ENCODE measurements at regions not wholly inside any gene's neighbourhood (a gene's known extent, or its start where the extent isn't known, plus 50 kb on each side); places are given as distances from the start of the nearest gene placed in this dataset.
"Not testable (repeated sequence)": the region's sequence is repeated elsewhere in the genome, so short reads cannot be mapped to it uniquely, and the experiment has no call there.

DNA sequence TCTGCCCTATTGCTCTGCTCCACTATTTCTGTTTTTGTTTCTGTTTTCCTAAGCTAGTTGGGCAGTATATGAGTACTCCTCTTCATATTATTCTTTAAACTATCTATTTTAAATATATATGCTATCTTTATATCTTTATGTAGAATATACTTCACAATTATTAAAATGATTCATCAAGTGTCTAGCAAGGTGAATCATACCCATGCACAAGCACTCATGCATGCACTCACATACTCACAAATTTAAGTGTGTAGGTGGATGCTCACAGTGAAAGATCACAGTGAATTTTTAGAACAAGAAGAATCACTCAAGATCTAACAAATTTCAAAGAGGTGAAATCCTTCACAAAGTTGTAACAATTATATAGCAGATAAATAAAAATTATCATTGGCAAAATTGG, 435.6 kb upstream of the SLITRK5 start:
- ATAC-seq (no peak), DNase-seq (ENCODE audit: low spot score) (no peak)
- Mint-ChIP-seq H3K27me3 (ENCODE audit: low read depth) (no peaks in the 10 kb centered on the region), H3K4me3 (no peak overlapping the region), H3K4me1 (no peaks in the 10 kb centered on the region), H3K27ac (no peak overlapping the region), H3K9me3 (peaks cover 13% of the 10 kb centered on the region), H3K36me3 (no peaks in the 10 kb centered on the region)
- ChIA-PET POLR2A (no interaction called here), CTCF (no interaction called here)
- TF ChIP-seq IRF2 (CRISPR knock-in tag; IDR thresholded peaks at IDR 0.05; ENCODE audit: borderline replicate concordance, low read depth): no peak
- no peak for TF ChIP-seq SOX15 (CRISPR knock-in tag; IDR thresholded peaks at IDR 0.05)
- TF ChIP-seq, protein P1, sequence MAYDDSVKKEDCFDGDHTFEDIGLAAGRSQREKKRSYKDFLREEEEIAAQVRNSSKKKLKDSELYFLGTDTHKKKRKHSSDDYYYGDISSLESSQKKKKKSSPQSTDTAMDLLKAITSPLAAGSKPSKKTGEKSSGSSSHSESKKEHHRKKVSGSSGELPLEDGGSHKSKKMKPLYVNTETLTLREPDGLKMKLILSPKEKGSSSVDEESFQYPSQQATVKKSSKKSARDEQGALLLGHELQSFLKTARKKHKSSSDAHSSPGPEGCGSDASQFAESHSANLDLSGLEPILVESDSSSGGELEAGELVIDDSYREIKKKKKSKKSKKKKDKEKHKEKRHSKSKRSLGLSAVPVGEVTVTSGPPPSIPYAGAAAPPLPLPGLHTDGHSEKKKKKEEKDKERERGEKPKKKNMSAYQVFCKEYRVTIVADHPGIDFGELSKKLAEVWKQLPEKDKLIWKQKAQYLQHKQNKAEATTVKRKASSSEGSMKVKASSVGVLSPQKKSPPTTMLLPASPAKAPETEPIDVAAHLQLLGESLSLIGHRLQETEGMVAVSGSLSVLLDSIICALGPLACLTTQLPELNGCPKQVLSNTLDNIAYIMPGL (CRISPR knock-in tag; IDR thresholded peaks at IDR 0.05): no peak
- TF ChIP-seq, protein P2, sequence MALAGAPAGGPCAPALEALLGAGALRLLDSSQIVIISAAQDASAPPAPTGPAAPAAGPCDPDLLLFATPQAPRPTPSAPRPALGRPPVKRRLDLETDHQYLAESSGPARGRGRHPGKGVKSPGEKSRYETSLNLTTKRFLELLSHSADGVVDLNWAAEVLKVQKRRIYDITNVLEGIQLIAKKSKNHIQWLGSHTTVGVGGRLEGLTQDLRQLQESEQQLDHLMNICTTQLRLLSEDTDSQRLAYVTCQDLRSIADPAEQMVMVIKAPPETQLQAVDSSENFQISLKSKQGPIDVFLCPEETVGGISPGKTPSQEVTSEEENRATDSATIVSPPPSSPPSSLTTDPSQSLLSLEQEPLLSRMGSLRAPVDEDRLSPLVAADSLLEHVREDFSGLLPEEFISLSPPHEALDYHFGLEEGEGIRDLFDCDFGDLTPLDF (CRISPR knock-in tag; IDR thresholded peaks at IDR 0.05): no peak

DNA sequence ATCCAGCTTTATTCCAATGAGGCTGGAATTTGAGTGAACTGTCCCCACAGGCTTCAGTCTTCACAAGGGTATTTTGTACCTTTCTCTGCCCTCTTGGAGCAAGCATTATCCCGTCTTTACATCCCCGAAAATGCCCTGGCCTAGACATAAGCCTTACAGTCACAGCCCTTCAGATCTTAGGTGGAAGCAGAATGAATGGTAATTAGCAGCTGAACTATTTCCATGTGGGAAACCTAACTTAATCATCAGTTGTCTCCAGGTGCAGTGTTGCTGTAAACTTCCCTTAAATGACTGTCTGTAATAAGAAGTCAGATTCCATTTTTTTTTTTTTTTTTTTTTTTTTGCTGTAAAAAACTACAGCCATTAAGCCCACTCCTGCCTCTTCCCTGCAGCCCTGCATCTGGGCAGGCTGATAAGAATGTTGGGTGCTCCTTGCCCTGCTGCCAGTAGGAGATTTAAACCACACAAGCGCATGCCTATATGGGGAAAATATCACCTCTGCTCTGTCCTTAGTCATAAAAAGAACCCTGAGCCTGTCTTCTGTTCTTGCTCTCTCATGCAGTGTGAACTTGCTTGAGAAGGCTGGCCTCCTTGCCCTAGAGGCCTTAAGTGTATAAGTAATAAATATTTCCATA, 426.8 kb upstream of the SLITRK5 start:
- TF ChIP-seq EMX1 (CRISPR knock-in tag; IDR thresholded peaks at IDR 0.05) (no peak), ZNF263 (CRISPR knock-in tag; IDR thresholded peaks at IDR 0.05; ENCODE audit: low read depth) (no peak)
- H3K27me3 Mint-ChIP-seq (ENCODE audit: low read depth): no peaks in the 10 kb centered on the region
- POLR2A ChIA-PET: no interaction called here
- no peak overlapping the region for H3K4me3 Mint-ChIP-seq
- no peak overlapping the region for H3K27ac Mint-ChIP-seq
- ATAC-seq: peak; percentile 43
- CTCF ChIA-PET: no interaction called here
- no peaks in the 10 kb centered on the region for H3K36me3 Mint-ChIP-seq
- H3K4me1 Mint-ChIP-seq: peaks cover 13% of the 10 kb centered on the region
- H3K9me3 Mint-ChIP-seq: 0 out of 2 replicates have a peak, but pooled peaks cover 4% of the 10 kb centered on the region
- no peak for DNase-seq (ENCODE audit: low spot score)

DNA sequence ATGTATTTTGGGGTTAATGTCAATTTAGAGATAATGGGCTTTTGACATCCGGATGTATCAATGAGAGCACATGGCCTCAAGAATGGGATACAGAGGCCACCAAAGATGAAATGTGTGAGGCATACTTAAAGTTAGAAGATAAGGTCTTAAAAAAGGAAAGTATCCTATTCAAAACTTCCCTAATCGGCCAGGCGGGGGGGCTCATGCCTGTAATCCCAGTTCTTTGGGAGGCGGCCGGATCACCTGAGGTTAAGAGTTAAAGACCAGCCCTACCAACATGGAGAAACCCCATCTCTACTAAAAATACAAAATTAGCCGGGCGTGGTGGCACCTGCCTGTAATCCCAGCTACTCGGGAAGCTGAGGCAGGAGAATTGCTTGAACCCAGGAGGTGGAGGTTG, 421.3 kb upstream of the SLITRK5 start:
- CTCF ChIA-PET: interaction anchor here (1.7 kb wide), 1 partner anchor 24 kb away, joined by 5 read pairs; no protein-coding TSS in a partner anchor
- H3K36me3 Mint-ChIP-seq; H3K27me3 Mint-ChIP-seq (ENCODE audit: low read depth); H3K9me3 Mint-ChIP-seq; H3K27ac Mint-ChIP-seq; H3K4me1 Mint-ChIP-seq; H3K4me3 Mint-ChIP-seq: not testable (repeated sequence)
- POLR2A ChIA-PET: interaction anchor here (0.7 kb wide), 1 partner anchor 40 kb away, joined by 5 read pairs; no protein-coding TSS in a partner anchor
- DNase-seq (ENCODE audit: low spot score) (peak; percentile 42), ATAC-seq (peak; percentile 68)

DNA sequence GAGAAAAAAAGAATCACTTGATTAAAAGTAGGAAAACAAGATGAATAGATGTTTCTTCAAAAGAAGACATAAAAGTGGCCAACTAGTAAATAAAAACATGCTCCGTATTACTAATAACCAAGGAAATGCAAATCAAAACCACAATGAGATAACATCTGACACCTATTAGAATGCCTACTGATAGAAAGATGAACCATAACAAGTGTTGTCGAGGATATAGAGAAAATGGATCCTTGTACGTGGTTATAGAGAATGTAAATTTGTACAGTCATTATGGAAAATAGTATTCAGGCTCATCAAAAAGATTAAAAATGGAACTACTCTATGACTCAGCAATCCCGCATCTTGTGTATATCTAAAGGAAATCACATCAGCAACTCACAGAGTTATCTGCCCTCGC, 415.8 kb upstream of the SLITRK5 start:
- H3K36me3 Mint-ChIP-seq: no peaks in the 10 kb centered on the region; the same call in 1 of the 2 replicates

More for the DNA sequence above, 415.8 kb upstream of the SLITRK5 start:
- Mint-ChIP-seq H3K4me3 (no peak overlapping the region), H3K9me3 (peaks cover 10% of the 10 kb centered on the region), H3K27ac (no peak overlapping the region), H3K4me1 (peaks cover 5% of the 10 kb centered on the region), H3K27me3 (ENCODE audit: low read depth) (no peaks in the 10 kb centered on the region)
- ChIA-PET POLR2A (no interaction called here), CTCF (no interaction called here)
- no peak for DNase-seq (ENCODE audit: low spot score)
- TF ChIP-seq RORB (CRISPR knock-in tag; IDR thresholded peaks at IDR 0.05) (no peak), MYBL2 (CRISPR knock-in tag; IDR thresholded peaks at IDR 0.05) (no peak), PRRX2 (CRISPR knock-in tag; IDR thresholded peaks at IDR 0.05) (no peak), ZNF219 (CRISPR knock-in tag; IDR thresholded peaks at IDR 0.05; ENCODE audit: borderline replicate concordance) (no peak), JAZF1 (CRISPR knock-in tag; IDR thresholded peaks at IDR 0.05) (no peak)
- TF ChIP-seq, protein P3, sequence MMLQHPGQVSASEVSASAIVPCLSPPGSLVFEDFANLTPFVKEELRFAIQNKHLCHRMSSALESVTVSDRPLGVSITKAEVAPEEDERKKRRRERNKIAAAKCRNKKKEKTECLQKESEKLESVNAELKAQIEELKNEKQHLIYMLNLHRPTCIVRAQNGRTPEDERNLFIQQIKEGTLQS (CRISPR knock-in tag; conservative IDR thresholded peaks at IDR 0.05): no peak
- TF ChIP-seq, protein P4, sequence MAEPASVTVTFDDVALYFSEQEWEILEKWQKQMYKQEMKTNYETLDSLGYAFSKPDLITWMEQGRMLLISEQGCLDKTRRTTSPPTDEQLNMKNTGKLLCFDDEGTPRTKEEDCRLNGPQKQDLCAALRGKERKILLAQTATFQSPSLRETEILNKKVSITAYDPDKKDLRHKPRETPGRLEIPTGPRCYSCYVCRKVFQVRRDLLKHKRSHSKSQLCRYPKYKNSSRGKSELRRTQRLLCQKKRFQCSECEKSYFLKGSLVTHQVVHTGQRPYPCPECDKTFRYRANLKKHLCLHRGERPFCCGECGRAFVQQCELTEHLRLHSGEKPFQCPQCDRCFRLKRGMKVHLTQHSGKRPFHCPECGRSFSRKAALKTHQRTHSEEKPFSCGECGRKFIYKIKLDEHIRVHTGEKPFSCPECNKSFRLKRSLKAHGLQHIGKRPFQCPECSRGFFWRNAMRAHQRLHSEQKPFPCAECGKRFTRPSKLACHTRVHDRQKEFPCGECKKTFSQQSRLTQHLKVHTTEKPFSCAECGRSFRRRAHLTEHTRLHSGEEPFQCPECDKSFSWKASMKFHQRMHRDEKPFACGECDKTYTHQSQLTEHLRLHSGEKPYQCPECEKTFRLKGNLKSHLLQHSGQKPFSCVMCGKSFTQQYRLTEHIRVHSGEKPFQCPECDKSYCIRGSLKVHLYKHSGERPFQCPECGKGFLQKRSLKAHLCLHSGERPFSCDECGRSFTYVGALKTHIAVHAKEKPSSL (CRISPR knock-in tag; conservative IDR thresholded peaks at IDR 0.05): no peak
- TF ChIP-seq, protein P5, sequence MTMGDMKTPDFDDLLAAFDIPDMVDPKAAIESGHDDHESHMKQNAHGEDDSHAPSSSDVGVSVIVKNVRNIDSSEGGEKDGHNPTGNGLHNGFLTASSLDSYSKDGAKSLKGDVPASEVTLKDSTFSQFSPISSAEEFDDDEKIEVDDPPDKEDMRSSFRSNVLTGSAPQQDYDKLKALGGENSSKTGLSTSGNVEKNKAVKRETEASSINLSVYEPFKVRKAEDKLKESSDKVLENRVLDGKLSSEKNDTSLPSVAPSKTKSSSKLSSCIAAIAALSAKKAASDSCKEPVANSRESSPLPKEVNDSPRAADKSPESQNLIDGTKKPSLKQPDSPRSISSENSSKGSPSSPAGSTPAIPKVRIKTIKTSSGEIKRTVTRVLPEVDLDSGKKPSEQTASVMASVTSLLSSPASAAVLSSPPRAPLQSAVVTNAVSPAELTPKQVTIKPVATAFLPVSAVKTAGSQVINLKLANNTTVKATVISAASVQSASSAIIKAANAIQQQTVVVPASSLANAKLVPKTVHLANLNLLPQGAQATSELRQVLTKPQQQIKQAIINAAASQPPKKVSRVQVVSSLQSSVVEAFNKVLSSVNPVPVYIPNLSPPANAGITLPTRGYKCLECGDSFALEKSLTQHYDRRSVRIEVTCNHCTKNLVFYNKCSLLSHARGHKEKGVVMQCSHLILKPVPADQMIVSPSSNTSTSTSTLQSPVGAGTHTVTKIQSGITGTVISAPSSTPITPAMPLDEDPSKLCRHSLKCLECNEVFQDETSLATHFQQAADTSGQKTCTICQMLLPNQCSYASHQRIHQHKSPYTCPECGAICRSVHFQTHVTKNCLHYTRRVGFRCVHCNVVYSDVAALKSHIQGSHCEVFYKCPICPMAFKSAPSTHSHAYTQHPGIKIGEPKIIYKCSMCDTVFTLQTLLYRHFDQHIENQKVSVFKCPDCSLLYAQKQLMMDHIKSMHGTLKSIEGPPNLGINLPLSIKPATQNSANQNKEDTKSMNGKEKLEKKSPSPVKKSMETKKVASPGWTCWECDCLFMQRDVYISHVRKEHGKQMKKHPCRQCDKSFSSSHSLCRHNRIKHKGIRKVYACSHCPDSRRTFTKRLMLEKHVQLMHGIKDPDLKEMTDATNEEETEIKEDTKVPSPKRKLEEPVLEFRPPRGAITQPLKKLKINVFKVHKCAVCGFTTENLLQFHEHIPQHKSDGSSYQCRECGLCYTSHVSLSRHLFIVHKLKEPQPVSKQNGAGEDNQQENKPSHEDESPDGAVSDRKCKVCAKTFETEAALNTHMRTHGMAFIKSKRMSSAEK (CRISPR knock-in tag; IDR thresholded peaks at IDR 0.05; ENCODE audit: borderline replicate concordance): no peak
- ATAC-seq: no peak

Data from WTC11 (cell line).